ENCODE measurements at regions not wholly inside any gene's neighbourhood (a gene's known extent, or its start where the extent isn't known, plus 50 kb on each side); places are given as distances from the start of the nearest gene placed in this dataset.

- ChIA-PET CTCF (no interaction called here), POLR2A (no interaction called here)
- Histone ChIP-seq H3K9me3 (ENCODE audit: control insufficient read depth, insufficient read depth, low read depth, low read length) (no peaks in the 10 kb centered on the region), H3K4me1 (ENCODE audit: control insufficient read depth, insufficient read depth, low read length) (no peaks in the 10 kb centered on the region), H3K4me3 (ENCODE audit: low read depth, low read length) (no peak overlapping the region), H3K27ac (ENCODE audit: extremely low read depth, low read depth, low read length) (no peak overlapping the region), H3K36me3 (ENCODE audit: control insufficient read depth in 2 of 2, insufficient read depth in 1 of 2, low read length in 2 of 2) (no peaks in the 10 kb centered on the region)
- TF ChIP-seq ZBTB10 (tag by site-specific recombination; IDR thresholded peaks at IDR 0.05) (no peak), ZNF560 (tag by site-specific recombination; IDR thresholded peaks at IDR 0.05; ENCODE audit: borderline replicate concordance) (no peak), OVOL3 (tag by site-specific recombination; IDR thresholded peaks at IDR 0.05) (no peak), PRDM1 (tag by site-specific recombination; IDR thresholded peaks at IDR 0.05) (no peak), ZNF654 (tag by site-specific recombination; IDR thresholded peaks at IDR 0.05; ENCODE audit: low read depth) (no peak), ZFP41 (tag by site-specific recombination; IDR thresholded peaks at IDR 0.05; ENCODE audit: borderline replicate concordance) (no peak), TRIM28 (IDR thresholded peaks at IDR 0.05; ENCODE audit: borderline replicate concordance, low read length) (no peak), ZNF274 (IDR thresholded peaks at IDR 0.05; ENCODE audit: low read length) (no peak), ZNF274 (tag by site-specific recombination; IDR thresholded peaks at IDR 0.05; ENCODE audit: borderline replicate concordance) (no peak), ZNF621 (tag by site-specific recombination; IDR thresholded peaks at IDR 0.05) (no peak), CTCF (tag by site-specific recombination; IDR thresholded peaks at IDR 0.05) (no peak), ZNF133 (tag by site-specific recombination; IDR thresholded peaks at IDR 0.05) (no peak), ZNF10 (tag by site-specific recombination; IDR thresholded peaks at IDR 0.05) (no peak), ZNF449 (tag by site-specific recombination; IDR thresholded peaks at IDR 0.05) (no peak), ZNF558 (tag by site-specific recombination; IDR thresholded peaks at IDR 0.05) (no peak), KLF16 (tag by site-specific recombination; IDR thresholded peaks at IDR 0.05) (no peak), ZNF423 (tag by site-specific recombination; IDR thresholded peaks at IDR 0.05) (no peak), RBAK (tag by site-specific recombination; IDR thresholded peaks at IDR 0.05) (no peak), ZBTB17 (tag by site-specific recombination; IDR thresholded peaks at IDR 0.05) (no peak)
Observed at GRCh38 chr13:107811233-107812013, 403.9 kb downstream of the LIG4 start.

- ChIA-PET CTCF (no interaction called here), POLR2A (no interaction called here)
- Histone ChIP-seq H3K9me3 (ENCODE audit: control insufficient read depth, insufficient read depth, low read depth, low read length) (no peaks in the 10 kb centered on the region), H3K4me3 (ENCODE audit: low read depth, low read length) (no peak overlapping the region), H3K36me3 (ENCODE audit: control insufficient read depth in 2 of 2, insufficient read depth in 1 of 2, low read length in 2 of 2) (no peaks in the 10 kb centered on the region), H3K4me1 (ENCODE audit: control insufficient read depth, insufficient read depth, low read length) (no peaks in the 10 kb centered on the region), H3K27ac (ENCODE audit: extremely low read depth, low read depth, low read length) (no peak overlapping the region)
- TF ChIP-seq ZNF26 (tag by site-specific recombination; IDR thresholded peaks at IDR 0.05): no peak
- TF ChIP-seq BCL11A (tag by site-specific recombination; IDR thresholded peaks at IDR 0.05; ENCODE audit: low read depth): no peak
- no peak for TF ChIP-seq ZNF350 (tag by site-specific recombination; IDR thresholded peaks at IDR 0.05)
- TF ChIP-seq YY1 (tag by site-specific recombination; IDR thresholded peaks at IDR 0.05): no peak
- TF ChIP-seq ZNF223 (tag by site-specific recombination; IDR thresholded peaks at IDR 0.05): no peak
- no peak for TF ChIP-seq ZNF449 (tag by site-specific recombination; IDR thresholded peaks at IDR 0.05)
- no peak for TF ChIP-seq ZNF426 (tag by site-specific recombination; IDR thresholded peaks at IDR 0.05)
Observed at GRCh38 chr13:107809125-107809524, 406.2 kb downstream of the LIG4 start.
